ENCODE measurements at regions not wholly inside any gene's neighbourhood (a gene's known extent, or its start where the extent isn't known, plus 50 kb on each side); places are given as distances from the start of the nearest gene placed in this dataset.

DNA sequence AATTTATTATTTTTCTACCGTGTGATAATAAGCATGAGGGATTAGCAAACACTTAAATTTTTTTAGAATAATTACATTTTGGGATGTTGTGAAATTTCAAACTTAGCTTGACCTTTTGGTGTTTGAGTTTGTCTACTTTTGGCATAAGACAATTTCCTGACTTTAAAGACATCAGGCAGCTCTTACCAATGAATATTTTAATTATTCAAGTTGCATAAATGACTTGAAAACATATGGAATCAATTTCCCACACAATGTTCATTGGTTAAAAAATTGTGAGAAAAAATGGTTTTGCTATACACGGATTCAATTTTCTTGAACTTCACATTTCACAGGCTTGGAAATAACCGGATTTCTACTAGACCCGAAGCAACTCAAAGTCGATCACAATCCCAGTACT, 243.4 kb downstream of the IKZF2 start:
- H3K4me1 Mint-ChIP-seq = peaks cover 4 to 7% of the 10 kb centered on the region in 2 experiments
- no CpG with 5 or more reads among the region's 5 CpGs for WGBS (ENCODE audit: extremely low coverage, insufficient read length, low lambda C conversion rate)
- H2BK20ac ChIP-seq (ENCODE audit: low read depth, low read length, poor library complexity, severe bottlenecking) = no peak overlapping the region

More for the DNA sequence above, 243.4 kb downstream of the IKZF2 start:
- Histone ChIP-seq H2BK5ac (ENCODE audit: insufficient read length, low read length) (no peak overlapping the region), H4K20me1 (ENCODE audit: control insufficient read depth, insufficient read depth, insufficient read length) (no peaks in the 10 kb centered on the region), H3K4me2 (ENCODE audit: insufficient read depth, insufficient read length, low read length) (no peak overlapping the region), H3K14ac (ENCODE audit: insufficient read depth, low read length) (no peak overlapping the region), H4K8ac (replicated peaks; ENCODE audit: insufficient read length, low read depth, low read length) (no peak overlapping the region), H2AK5ac (ENCODE audit: insufficient read length, low read length) (no peak overlapping the region), H3T11ph (ENCODE audit: low read length) (no peak overlapping the region), H2BK120ac (ENCODE audit: low read depth, low read length, poor library complexity, severe bottlenecking) (no peak overlapping the region), H3K23ac (ENCODE audit: insufficient read length, low read depth, low read length) (no peak overlapping the region), H2BK12ac (ENCODE audit: insufficient read length, low read depth, low read length) (no peak overlapping the region), H3K79me1 (ENCODE audit: insufficient read depth, low read depth, low read length, poor library complexity, severe bottlenecking) (no peaks in the 10 kb centered on the region), H2BK15ac (ENCODE audit: low read depth, low read length) (no peak overlapping the region), H3K4me1 (ENCODE audit: insufficient read depth, low read length) (no peaks in the 10 kb centered on the region), H3K27me3 (ENCODE audit: insufficient read depth, low read length) (no peaks in the 10 kb centered on the region), H3K9ac (ENCODE audit: extremely low read depth, insufficient read length, low read length) (no peak overlapping the region), H3K56ac (ENCODE audit: insufficient read length, low read depth, low read length) (no peak overlapping the region), H2AFZ (ENCODE audit: low read length) (no peak overlapping the region), H3K18ac (ENCODE audit: insufficient read length, low read depth, low read length) (no peak overlapping the region), H4K5ac (ENCODE audit: insufficient read length, low read depth, low read length) (no peak overlapping the region), H3K4ac (ENCODE audit: low read depth, low read length) (no peak overlapping the region), H4K91ac (ENCODE audit: insufficient read length, low read depth, low read length) (no peak overlapping the region), H3K27ac (ENCODE audit: insufficient read length, low read depth, low read length) (no peak overlapping the region), H3K9me3 (ENCODE audit: control insufficient read depth, low read depth, low read length) (no peaks in the 10 kb centered on the region), H3K23me2 (ENCODE audit: insufficient read length, low read depth, low read length, poor library complexity, severe bottlenecking) (no peaks in the 10 kb centered on the region), H3K79me2 (ENCODE audit: insufficient read depth, low read length) (no peaks in the 10 kb centered on the region)
- no peaks in the 10 kb centered on the region for H3K27me3 Mint-ChIP-seq (ENCODE audit: low read depth)
- no peak overlapping the region for H3K4me3 Mint-ChIP-seq
- TF ChIP-seq, protein P1, sequence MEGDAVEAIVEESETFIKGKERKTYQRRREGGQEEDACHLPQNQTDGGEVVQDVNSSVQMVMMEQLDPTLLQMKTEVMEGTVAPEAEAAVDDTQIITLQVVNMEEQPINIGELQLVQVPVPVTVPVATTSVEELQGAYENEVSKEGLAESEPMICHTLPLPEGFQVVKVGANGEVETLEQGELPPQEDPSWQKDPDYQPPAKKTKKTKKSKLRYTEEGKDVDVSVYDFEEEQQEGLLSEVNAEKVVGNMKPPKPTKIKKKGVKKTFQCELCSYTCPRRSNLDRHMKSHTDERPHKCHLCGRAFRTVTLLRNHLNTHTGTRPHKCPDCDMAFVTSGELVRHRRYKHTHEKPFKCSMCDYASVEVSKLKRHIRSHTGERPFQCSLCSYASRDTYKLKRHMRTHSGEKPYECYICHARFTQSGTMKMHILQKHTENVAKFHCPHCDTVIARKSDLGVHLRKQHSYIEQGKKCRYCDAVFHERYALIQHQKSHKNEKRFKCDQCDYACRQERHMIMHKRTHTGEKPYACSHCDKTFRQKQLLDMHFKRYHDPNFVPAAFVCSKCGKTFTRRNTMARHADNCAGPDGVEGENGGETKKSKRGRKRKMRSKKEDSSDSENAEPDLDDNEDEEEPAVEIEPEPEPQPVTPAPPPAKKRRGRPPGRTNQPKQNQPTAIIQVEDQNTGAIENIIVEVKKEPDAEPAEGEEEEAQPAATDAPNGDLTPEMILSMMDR (conservative IDR thresholded peaks at IDR 0.05) = no peak
- H3K9me3 Mint-ChIP-seq = peaks cover 0 to 2% of the 10 kb centered on the region in 2 experiments; a peak in 1 of 5 replicates
- no peak overlapping the region for H3K27ac Mint-ChIP-seq
- no peak for DNase-seq
- H3K36me3 Mint-ChIP-seq (ENCODE audit: insufficient read depth in 1 of 3, low read depth in 3 of 3) = no peaks in the 10 kb centered on the region
